GM12892 (cell line): ENCODE measurements at regions not wholly inside any gene's neighbourhood (a gene's known extent, or its start where the extent isn't known, plus 50 kb on each side); places are given as distances from the start of the nearest gene placed in this dataset.

Source experiments
- POLR2A ChIP-seq: IDR thresholded peaks from 2 replicates; pipeline ENCODE4 v1.6.1; 2011; ENCODE audit warnings: low read depth, low read length, control low read depth
- TAF1 ChIP-seq: IDR thresholded peaks from 2 replicates; pipeline ENCODE4 v1.6.1; 2011; ENCODE audit warnings: low read depth, mild to moderate bottlenecking, control low read depth, low read length, borderline replicate concordance

DNA sequence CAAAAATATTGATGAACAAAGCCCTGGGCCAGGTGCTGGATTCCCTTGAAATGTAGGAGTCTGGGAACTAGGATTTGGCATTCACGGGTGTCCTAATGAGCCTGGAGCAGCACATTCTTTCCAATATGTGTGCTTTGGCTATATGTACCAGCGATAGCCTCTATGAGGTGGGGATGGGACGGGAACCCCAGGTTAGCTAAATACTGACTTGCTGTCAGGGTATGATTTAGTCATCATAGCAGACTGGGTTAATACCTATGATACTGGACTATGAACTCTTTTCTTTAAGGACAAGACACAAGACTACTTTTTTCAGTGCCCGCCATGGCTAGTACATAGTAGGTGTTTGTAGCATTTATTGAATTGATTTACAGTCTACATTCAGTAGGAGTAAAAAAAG is 152.7 kb downstream of the KCNRG start:
- TF ChIP-seq POLR2A (no peak), TAF1 (no peak)
